ENCODE measurements at regions not wholly inside any gene's neighbourhood (a gene's known extent, or its start where the extent isn't known, plus 50 kb on each side); places are given as distances from the start of the nearest gene placed in this dataset.

- H3K4me3 ChIP-seq (ENCODE audit: control extremely low read depth in 1 of 5, extremely low read depth in 1 of 5, insufficient read depth in 1 of 5, low read depth in 2 of 5, low read length in 4 of 5): no peak overlapping the region
- no peak overlapping the region for H3K9ac ChIP-seq (ENCODE audit: low read length)
- WGBS (ENCODE audit: insufficient coverage): 87% methylated on average over 4 of the region's 7 CpGs
- ATAC-seq (ENCODE audit: low read depth) (no peak), DNase-seq (no peak)
- no peak overlapping the region for H3K4me3 Mint-ChIP-seq
- H3K36me3 ChIP-seq (replicated peaks in 1 of 2; ENCODE audit: control extremely low read depth in 1 of 2, control insufficient read depth in 1 of 2, extremely low read depth in 1 of 2, insufficient read depth in 2 of 2, low read length in 1 of 2): no peaks in the 10 kb centered on the region
- ChIA-PET POLR2A (no interaction called here), CTCF (no interaction called here)
- peaks cover 0 to 3% (median 0%) of the 10 kb centered on the region in 3 donors for H3K9me3 ChIP-seq (ENCODE audit: control extremely low read depth in 1 of 3, control insufficient read depth in 2 of 3, insufficient read depth in 1 of 3, low read length in 2 of 3)
- no peaks in the 10 kb centered on the region for H4K20me1 ChIP-seq (ENCODE audit: control insufficient read depth, insufficient read depth, low read length, poor library complexity, severe bottlenecking)
- no peaks in the 10 kb centered on the region for H3K4me1 Mint-ChIP-seq
- no peaks in the 10 kb centered on the region for H3K9me3 Mint-ChIP-seq (ENCODE audit: insufficient read depth)
- H3K79me2 ChIP-seq (ENCODE audit: control insufficient read depth, insufficient read depth, low read length): no peaks in the 10 kb centered on the region
- peaks cover 13% of the 10 kb centered on the region for H3K27me3 Mint-ChIP-seq
- no peak for TF ChIP-seq EZH2 (IDR thresholded peaks at IDR 0.05; ENCODE audit: borderline replicate concordance, insufficient read depth, low read depth, low read length, poor library complexity, severe bottlenecking)
- no peak for TF ChIP-seq CTCF (IDR thresholded peaks at IDR 0.05)
- H2AFZ ChIP-seq (ENCODE audit: insufficient read depth, low read depth, low read length, poor library complexity, severe bottlenecking): no peak overlapping the region
- no peak overlapping the region for H3K27ac ChIP-seq (ENCODE audit: low read length in 2 of 2)
- H3K4me1 ChIP-seq (ENCODE audit: control insufficient read depth in 2 of 2, insufficient read depth in 2 of 2, low read length in 2 of 2): no peaks in the 10 kb centered on the region
- intact Hi-C loops (cut with micrococcal nuclease): no loop called here
- H3K4me2 ChIP-seq (replicated peaks; ENCODE audit: low read depth, low read length, poor library complexity, severe bottlenecking): no peak overlapping the region
- peaks cover 0 to 2% (median 0%) of the 10 kb centered on the region in 4 experiments for H3K27me3 ChIP-seq (replicated peaks in 1 of 4; ENCODE audit: control extremely low read depth in 1 of 4, control insufficient read depth in 3 of 4, insufficient read depth in 4 of 4, low read length in 3 of 4)
- H3K27ac Mint-ChIP-seq: no peak overlapping the region
These were observed 231.3 kb downstream of the KLF13 start for GRCh38 chr15:31557899-31558298.

GRCh38 chr15:31558840-31559239, 232.2 kb downstream of the KLF13 start:
- no peak overlapping the region for H3K4me3 ChIP-seq (ENCODE audit: control extremely low read depth in 1 of 5, extremely low read depth in 1 of 5, insufficient read depth in 1 of 5, low read depth in 2 of 5, low read length in 4 of 5)
- H3K27me3 ChIP-seq (replicated peaks in 1 of 4; ENCODE audit: control extremely low read depth in 1 of 4, control insufficient read depth in 3 of 4, insufficient read depth in 4 of 4, low read length in 3 of 4): peaks cover 0 to 2% (median 0%) of the 10 kb centered on the region in 4 experiments
- intact Hi-C loops (cut with micrococcal nuclease): no loop called here
- Mint-ChIP-seq H3K27ac (no peak overlapping the region), H3K4me3 (no peak overlapping the region), H3K27me3 (peaks cover 10% of the 10 kb centered on the region), H3K9me3 (ENCODE audit: insufficient read depth) (no peaks in the 10 kb centered on the region), H3K4me1 (no peaks in the 10 kb centered on the region)
- H3K9me3 ChIP-seq (ENCODE audit: control extremely low read depth in 1 of 3, control insufficient read depth in 2 of 3, insufficient read depth in 1 of 3, low read length in 2 of 3): peaks cover 0 to 3% (median 0%) of the 10 kb centered on the region in 3 donors
- ChIA-PET CTCF (no interaction called here), POLR2A (no interaction called here)
- 96% methylated on average over 7 of the region's 12 CpGs for WGBS (ENCODE audit: insufficient coverage)
- no peaks in the 10 kb centered on the region for H4K20me1 ChIP-seq (ENCODE audit: control insufficient read depth, insufficient read depth, low read length, poor library complexity, severe bottlenecking)
- TF ChIP-seq CTCF (IDR thresholded peaks at IDR 0.05) (no peak), EZH2 (IDR thresholded peaks at IDR 0.05; ENCODE audit: borderline replicate concordance, insufficient read depth, low read depth, low read length, poor library complexity, severe bottlenecking) (no peak)
- H3K9ac ChIP-seq (ENCODE audit: low read length): no peak overlapping the region
- DNase-seq: no peak
- H3K36me3 ChIP-seq (replicated peaks in 1 of 2; ENCODE audit: control extremely low read depth in 1 of 2, control insufficient read depth in 1 of 2, extremely low read depth in 1 of 2, insufficient read depth in 2 of 2, low read length in 1 of 2): no peaks in the 10 kb centered on the region
- H3K27ac ChIP-seq (ENCODE audit: low read length in 2 of 2): no peak overlapping the region
- no peak overlapping the region for H3K4me2 ChIP-seq (replicated peaks; ENCODE audit: low read depth, low read length, poor library complexity, severe bottlenecking)
- H2AFZ ChIP-seq (ENCODE audit: insufficient read depth, low read depth, low read length, poor library complexity, severe bottlenecking): no peak overlapping the region
- no peaks in the 10 kb centered on the region for H3K4me1 ChIP-seq (ENCODE audit: control insufficient read depth in 2 of 2, insufficient read depth in 2 of 2, low read length in 2 of 2)
- H3K79me2 ChIP-seq (ENCODE audit: control insufficient read depth, insufficient read depth, low read length): no peaks in the 10 kb centered on the region
- ATAC-seq (ENCODE audit: low read depth): no peak

All from B cell (primary cell).